ENCODE measurements at regions not wholly inside any gene's neighbourhood (a gene's known extent, or its start where the extent isn't known, plus 50 kb on each side); places are given as distances from the start of the nearest gene placed in this dataset.
A peak's percentile ranks its signal among the peaks of the same experiment; 100 is the strongest.

GRCh38 chr4:10381146-10381545 is 76.1 kb downstream of the ZNF518B start:
- no peak for DNase-seq
- intact Hi-C loops (cut with DNase I): loop anchor here in 1 of 2 donors (10.0 kb wide), 1 partner anchor 216 kb away; no protein-coding TSS in a partner anchor
- Histone ChIP-seq H3K9me3 (no peaks in the 10 kb centered on the region), H3K4me3 (no peak overlapping the region), H3K4me1 (no peaks in the 10 kb centered on the region), H3K27me3 (no peaks in the 10 kb centered on the region), H3K27ac (no peak overlapping the region), H3K36me3 (no peaks in the 10 kb centered on the region)
- 67% methylated on average over 4 of the region's 4 CpGs for WGBS (ENCODE audit: insufficient coverage, low coverage, low lambda C conversion rate, missing lambda C conversion rate)
- TF ChIP-seq POLR2A (IDR thresholded peaks at IDR 0.05): no peak
- no peak for TF ChIP-seq CTCF (IDR thresholded peaks at IDR 0.05)
- no peak for ATAC-seq

GRCh38 chr4:10380735-10381134 is 76.5 kb downstream of the ZNF518B start:
- Histone ChIP-seq H3K27ac (no peak overlapping the region), H3K4me1 (no peaks in the 10 kb centered on the region), H3K36me3 (no peaks in the 10 kb centered on the region), H3K9me3 (no peaks in the 10 kb centered on the region), H3K27me3 (no peaks in the 10 kb centered on the region), H3K4me3 (no peak overlapping the region)
- 13% methylated on average over 1 of the region's 1 CpG for WGBS (ENCODE audit: insufficient coverage, low coverage, low lambda C conversion rate, missing lambda C conversion rate)
- no peak for DNase-seq
- intact Hi-C loops (cut with DNase I): loop anchor here in 1 of 2 donors (10.0 kb wide), 1 partner anchor 216 kb away; no protein-coding TSS in a partner anchor
- TF ChIP-seq POLR2A (IDR thresholded peaks at IDR 0.05) (no peak), CTCF (IDR thresholded peaks at IDR 0.05) (no peak)
- ATAC-seq: no peak

- H3K9me3 ChIP-seq: no peaks in the 10 kb centered on the region
- no peak overlapping the region for H3K27ac ChIP-seq
- H3K27me3 ChIP-seq: no peaks in the 10 kb centered on the region
- no peak for TF ChIP-seq CTCF (IDR thresholded peaks at IDR 0.05)
- no peak for TF ChIP-seq POLR2A (IDR thresholded peaks at IDR 0.05)
- H3K36me3 ChIP-seq: no peaks in the 10 kb centered on the region
- H3K4me1 ChIP-seq: no peaks in the 10 kb centered on the region
- 72% methylated on average over 3 of the region's 4 CpGs for WGBS (ENCODE audit: insufficient coverage, low coverage, low lambda C conversion rate, missing lambda C conversion rate)
- ATAC-seq (peak; percentile 44 to 68 (median 56)), DNase-seq (peak in 1 of 3 donors; percentile 29)
- intact Hi-C loops (cut with DNase I): no loop called here
- no peak overlapping the region for H3K4me3 ChIP-seq
Observed at GRCh38 chr4:10371869-10372471, 85.3 kb downstream of the ZNF518B start.

- DNase-seq: no peak
- TF ChIP-seq POLR2A (IDR thresholded peaks at IDR 0.05): no peak
- no peak for TF ChIP-seq CTCF (IDR thresholded peaks at IDR 0.05)
- H3K9me3 ChIP-seq: no peaks in the 10 kb centered on the region
- no peaks in the 10 kb centered on the region for H3K4me1 ChIP-seq
- H3K27me3 ChIP-seq: no peaks in the 10 kb centered on the region
- 48% methylated on average over 5 of the region's 5 CpGs for WGBS (ENCODE audit: insufficient coverage, low coverage, low lambda C conversion rate, missing lambda C conversion rate)
- no peak overlapping the region for H3K27ac ChIP-seq
- no peak for ATAC-seq
- H3K36me3 ChIP-seq: no peaks in the 10 kb centered on the region
- no peak overlapping the region for H3K4me3 ChIP-seq
- intact Hi-C loops (cut with DNase I): no loop called here
Observed at GRCh38 chr4:10371121-10371520, 86.1 kb downstream of the ZNF518B start.
